Neural crest cell (in vitro differentiated cells): ENCODE measurements at regions not wholly inside any gene's neighbourhood (a gene's known extent, or its start where the extent isn't known, plus 50 kb on each side); places are given as distances from the start of the nearest gene placed in this dataset.

Source experiments
- DNase-seq: peaks from one replicate; pipeline ENCODE4 v3.0.0; 2021; ENCODE audit warnings: low read depth, mixed read lengths, low spot score
- H3K27ac Mint-ChIP-seq: one replicate; pipeline ENCODE4 v1.8.0; 2021; ENCODE audit warnings: mild to moderate bottlenecking, mixed read lengths; ENCODE audit not compliant: unreplicated experiment
- H3K27me3 Mint-ChIP-seq: 2 replicates; pipeline ENCODE4 v1.8.0; 2021; ENCODE audit warnings: low read depth, mild to moderate bottlenecking, mixed read lengths
- H3K36me3 Mint-ChIP-seq: 2 replicates; pipeline ENCODE4 v1.8.0; 2021; ENCODE audit warnings: low read depth, mild to moderate bottlenecking, mixed read lengths
- H3K4me1 Mint-ChIP-seq: 2 replicates; pipeline ENCODE4 v1.8.0; 2021; ENCODE audit warnings: mixed read lengths
- H3K4me3 Mint-ChIP-seq: one replicate; pipeline ENCODE4 v1.8.0; 2021; ENCODE audit warnings: mild to moderate bottlenecking, mixed read lengths
- H3K9me3 Mint-ChIP-seq: 2 replicates; pipeline ENCODE4 v1.8.0; 2021; ENCODE audit warnings: mixed read lengths
- CTCF ChIP-seq: fragments of 200-600 bp; sonication (generic); conservative IDR thresholded peaks from 2 replicates; pipeline ENCODE4 v1.5.0; 2021; ENCODE audit warnings: antibody characterized with exemption, mild to moderate bottlenecking

- peaks cover 4% of the 10 kb centered on the region for H3K27me3 Mint-ChIP-seq
- no peak for TF ChIP-seq CTCF
- DNase-seq = no peak
- H3K36me3 Mint-ChIP-seq = no peaks in the 10 kb centered on the region
- no peaks in the 10 kb centered on the region for H3K9me3 Mint-ChIP-seq
- H3K27ac Mint-ChIP-seq = no peak overlapping the region
- H3K4me1 Mint-ChIP-seq = peaks cover 27% of the 10 kb centered on the region
- H3K4me3 Mint-ChIP-seq = no peak overlapping the region
Observed at GRCh38 chr17:45688353-45688752, 95.8 kb upstream of the CRHR1 start.

GRCh38 chr17:45688820-45689219 lies 95.3 kb upstream of the CRHR1 start:
- H3K4me3 Mint-ChIP-seq = no peak overlapping the region
- TF ChIP-seq CTCF = no peak

GRCh38 chr17:45689451-45689850 lies 94.7 kb upstream of the CRHR1 start:
- no peak for DNase-seq
- Mint-ChIP-seq H3K9me3 (no peaks in the 10 kb centered on the region), H3K27me3 (peaks cover 4% of the 10 kb centered on the region), H3K4me1 (peaks cover 27% of the 10 kb centered on the region), H3K36me3 (no peaks in the 10 kb centered on the region), H3K27ac (no peak overlapping the region), H3K4me3 (no peak overlapping the region)
- TF ChIP-seq CTCF = no peak

More at GRCh38 chr17:45688820-45689219, 95.3 kb upstream of the CRHR1 start:
- H3K4me1 Mint-ChIP-seq = peaks cover 27% of the 10 kb centered on the region
- no peaks in the 10 kb centered on the region for H3K9me3 Mint-ChIP-seq
- no peaks in the 10 kb centered on the region for H3K36me3 Mint-ChIP-seq
- H3K27ac Mint-ChIP-seq = no peak overlapping the region
- peaks cover 4% of the 10 kb centered on the region for H3K27me3 Mint-ChIP-seq
- no peak for DNase-seq

- peaks cover 27% of the 10 kb centered on the region for H3K4me1 Mint-ChIP-seq
- DNase-seq = no peak
- no peak overlapping the region for H3K4me3 Mint-ChIP-seq
- no peaks in the 10 kb centered on the region for H3K36me3 Mint-ChIP-seq
- no peak for TF ChIP-seq CTCF
- peaks cover 13% of the 10 kb centered on the region for H3K27me3 Mint-ChIP-seq
- H3K9me3 Mint-ChIP-seq = no peaks in the 10 kb centered on the region
- H3K27ac Mint-ChIP-seq = no peak overlapping the region
Observed at GRCh38 chr17:45690625-45691275, 93.4 kb upstream of the CRHR1 start.

- Mint-ChIP-seq H3K9me3 (no peaks in the 10 kb centered on the region), H3K36me3 (no peaks in the 10 kb centered on the region), H3K27me3 (peaks cover 24% of the 10 kb centered on the region), H3K4me3 (no peak overlapping the region), H3K4me1 (peaks cover 27% of the 10 kb centered on the region), H3K27ac (no peak overlapping the region)
- DNase-seq = no peak
- TF ChIP-seq CTCF = no peak
Observed at GRCh38 chr17:45692661-45693060, 91.5 kb upstream of the CRHR1 start.
